HEK293 (cell line): ENCODE measurements at regions not wholly inside any gene's neighbourhood (a gene's known extent, or its start where the extent isn't known, plus 50 kb on each side); places are given as distances from the start of the nearest gene placed in this dataset.

Source experiments
- CTCF ChIA-PET: fragments of 350-600 bp; formaldehyde crosslinking; extraction: SDS; loops from one replicate; lab custom pipeline; 2021; ENCODE audit warnings: antibody characterized with exemption; lab: Yijun Ruan, JAX
- POLR2A ChIA-PET: fragments of 300-600 bp; formaldehyde crosslinking; extraction: SDS; loops from one replicate; lab custom pipeline; 2020; ENCODE audit warnings: antibody characterized with exemption, inconsistent platforms; lab: Yijun Ruan, JAX
- H3K27ac ChIP-seq: fragments of 200-500 bp; sonication (Bioruptor generic); 2 replicates; pipeline ENCODE4 v1.5.1; 2014; ENCODE audit warnings: low read depth, low read length, control low read depth, inconsistent platforms; ENCODE audit errors: extremely low read depth
- H3K36me3 ChIP-seq, 2 experiments: fragments of 200-500 bp in 1 of 2; sonication (Bioruptor generic) in 1 of 2; 1 replicate in 1 of 2; 2 replicates in 1 of 2; pipeline ENCODE4 v1.5.1; 2014 to 2017; ENCODE audit warnings: inconsistent platforms in 2 of 2, low read length in 2 of 2; ENCODE audit not compliant: control insufficient read depth in 2 of 2, insufficient read depth in 1 of 2
- H3K4me1 ChIP-seq: fragments of 200-500 bp; sonication (Bioruptor generic); 2 replicates; pipeline ENCODE4 v1.5.1; 2014; ENCODE audit warnings: mild to moderate bottlenecking, low read length, inconsistent platforms; ENCODE audit not compliant: control insufficient read depth, insufficient read depth
- H3K4me3 ChIP-seq: 2 replicates; pipeline ENCODE4 v1.5.1; 2011; ENCODE audit warnings: low read depth, mild to moderate bottlenecking, control low read depth, low read length, moderate library complexity
- H3K9me3 ChIP-seq: fragments of 200-500 bp; sonication (Bioruptor generic); 2 replicates; pipeline ENCODE4 v1.5.1; 2014; ENCODE audit warnings: low read depth, low read length, inconsistent platforms; ENCODE audit not compliant: control insufficient read depth, insufficient read depth
- GLI2 ChIP-seq: fragments of 450-650 bp; formaldehyde crosslinking; IDR thresholded peaks from 2 replicates; pipeline ENCODE4; 2017; ENCODE audit warnings: missing biosample characterization, missing genetic modification characterization, low read depth, borderline replicate concordance
- KLF10 ChIP-seq: fragments of 450-650 bp; IDR thresholded peaks from 2 replicates; pipeline ENCODE4 v1.5.1; 2018; ENCODE audit warnings: missing biosample characterization, mild to moderate bottlenecking, missing genetic modification characterization
- REPIN1 ChIP-seq: fragments of 450-650 bp; formaldehyde crosslinking; IDR thresholded peaks from 2 replicates; pipeline ENCODE4 v1.5.1; 2017; ENCODE audit warnings: missing biosample characterization, missing genetic modification characterization, low read depth
- ZBTB20 ChIP-seq: fragments of 450-650 bp; formaldehyde crosslinking; IDR thresholded peaks from 2 replicates; pipeline ENCODE4 v1.5.1; 2016; ENCODE audit warnings: missing biosample characterization, missing genetic modification characterization
- ZFP69B ChIP-seq: fragments of 450-650 bp; formaldehyde crosslinking; IDR thresholded peaks from 2 replicates; pipeline ENCODE4 v1.5.1; 2016; ENCODE audit warnings: missing biosample characterization, missing genetic modification characterization
- ZNF174 ChIP-seq: fragments of 450-650 bp; formaldehyde crosslinking; IDR thresholded peaks from 2 replicates; pipeline ENCODE4 v1.5.0; 2017; ENCODE audit warnings: missing biosample characterization, mild to moderate bottlenecking, missing genetic modification characterization
- ZNF221 ChIP-seq: fragments of 450-650 bp; formaldehyde crosslinking; IDR thresholded peaks from 2 replicates; pipeline ENCODE4 v1.5.1; 2017; ENCODE audit warnings: missing biosample characterization, missing genetic modification characterization, borderline replicate concordance
- ZNF223 ChIP-seq: fragments of 450-650 bp; formaldehyde crosslinking; IDR thresholded peaks from 2 replicates; pipeline ENCODE4 v1.5.1; 2016; ENCODE audit warnings: missing biosample characterization, missing genetic modification characterization
- ZNF248 ChIP-seq: fragments of 450-650 bp; formaldehyde crosslinking; IDR thresholded peaks from 2 replicates; pipeline ENCODE4 v1.5.1; 2017; ENCODE audit warnings: missing biosample characterization, missing genetic modification characterization
- ZNF266 ChIP-seq: fragments of 450-650 bp; formaldehyde crosslinking; IDR thresholded peaks from 2 replicates; pipeline ENCODE4 v1.5.1; 2016; ENCODE audit warnings: missing biosample characterization, missing genetic modification characterization, low read depth
- ZNF292 ChIP-seq: fragments of 450-650 bp; formaldehyde crosslinking; IDR thresholded peaks from 2 replicates; pipeline ENCODE4 v1.5.1; 2016; ENCODE audit warnings: low read depth, missing biosample characterization, missing genetic modification characterization, borderline replicate concordance
- ZNF302 ChIP-seq: fragments of 450-650 bp; formaldehyde crosslinking; IDR thresholded peaks from 2 replicates; pipeline ENCODE4 v1.5.1; 2016; ENCODE audit warnings: missing biosample characterization, missing genetic modification characterization, low read depth
- ZNF341 ChIP-seq: fragments of 450-650 bp; formaldehyde crosslinking; IDR thresholded peaks from 2 replicates; pipeline ENCODE4; 2016; ENCODE audit warnings: low read depth, missing biosample characterization, missing genetic modification characterization
- ZNF416 ChIP-seq: fragments of 450-650 bp; formaldehyde crosslinking; IDR thresholded peaks from 2 replicates; pipeline ENCODE4 v1.5.1; 2016; ENCODE audit warnings: missing biosample characterization, missing genetic modification characterization
- ZNF473 ChIP-seq: fragments of 450-650 bp; formaldehyde crosslinking; IDR thresholded peaks from 2 replicates; pipeline ENCODE4 v1.5.1; 2017; ENCODE audit warnings: missing biosample characterization, missing genetic modification characterization
- ZNF530 ChIP-seq: fragments of 450-650 bp; formaldehyde crosslinking; IDR thresholded peaks from 2 replicates; pipeline ENCODE4 v1.5.1; 2016; ENCODE audit warnings: low read depth, missing biosample characterization, missing genetic modification characterization
- ZNF549 ChIP-seq: fragments of 450-650 bp; IDR thresholded peaks from 2 replicates; pipeline ENCODE4 v1.5.1; 2018; ENCODE audit warnings: missing biosample characterization, missing genetic modification characterization, mild to moderate bottlenecking, inconsistent platforms, moderate library complexity
- ZNF555 ChIP-seq: fragments of 450-650 bp; formaldehyde crosslinking; conservative IDR thresholded peaks from 2 replicates; pipeline ENCODE4 v1.5.1; 2017; ENCODE audit warnings: missing biosample characterization, mild to moderate bottlenecking, missing genetic modification characterization, inconsistent platforms
- ZNF677 ChIP-seq: fragments of 450-650 bp; IDR thresholded peaks from 2 replicates; pipeline ENCODE4 v1.5.0; 2018; ENCODE audit warnings: missing biosample characterization, mild to moderate bottlenecking, missing genetic modification characterization, moderate library complexity
- ZNF843 ChIP-seq: fragments of 450-650 bp; formaldehyde crosslinking; IDR thresholded peaks from 2 replicates; pipeline ENCODE4 v1.5.1; 2016; ENCODE audit warnings: missing biosample characterization, missing genetic modification characterization
- TF ChIP-seq, protein P1 (sequence below): fragments of 450-650 bp; formaldehyde crosslinking; IDR thresholded peaks from 2 replicates; pipeline ENCODE4 v1.5.1; 2016; ENCODE audit warnings: missing biosample characterization, missing genetic modification characterization
- TF ChIP-seq, protein P2 (sequence below): fragments of 450-650 bp; formaldehyde crosslinking; IDR thresholded peaks from 2 replicates; pipeline ENCODE4 v1.5.1; 2017; ENCODE audit warnings: missing biosample characterization, missing genetic modification characterization
- TF ChIP-seq, protein P3 (sequence below): sonication (generic); formaldehyde crosslinking; IDR thresholded peaks from 2 replicates; pipeline ENCODE4 v1.8.1; 2022; ENCODE audit warnings: mild to moderate bottlenecking, moderate library complexity, missing genetic modification reagents

DNA sequence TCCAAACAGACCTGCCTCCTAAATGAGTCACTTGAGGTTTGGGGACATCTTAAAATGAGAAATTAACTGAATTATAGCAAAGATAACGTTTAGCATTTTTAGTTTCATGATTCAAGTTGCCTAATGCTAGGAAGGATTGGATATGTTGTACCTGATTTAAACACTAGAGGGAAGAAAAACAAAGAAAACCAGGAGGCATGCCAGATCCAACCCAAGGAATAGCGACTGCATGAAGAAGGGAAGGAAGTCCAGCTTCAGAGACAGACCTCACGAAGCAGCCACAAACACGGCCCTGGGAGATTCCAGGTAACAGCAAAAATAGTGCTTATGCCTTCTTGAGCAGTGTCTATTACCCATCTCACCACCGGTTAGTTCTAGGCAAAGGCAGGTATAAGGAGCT is 499.9 kb upstream of the SPHKAP start (continued):
- TF ChIP-seq, protein P1, sequence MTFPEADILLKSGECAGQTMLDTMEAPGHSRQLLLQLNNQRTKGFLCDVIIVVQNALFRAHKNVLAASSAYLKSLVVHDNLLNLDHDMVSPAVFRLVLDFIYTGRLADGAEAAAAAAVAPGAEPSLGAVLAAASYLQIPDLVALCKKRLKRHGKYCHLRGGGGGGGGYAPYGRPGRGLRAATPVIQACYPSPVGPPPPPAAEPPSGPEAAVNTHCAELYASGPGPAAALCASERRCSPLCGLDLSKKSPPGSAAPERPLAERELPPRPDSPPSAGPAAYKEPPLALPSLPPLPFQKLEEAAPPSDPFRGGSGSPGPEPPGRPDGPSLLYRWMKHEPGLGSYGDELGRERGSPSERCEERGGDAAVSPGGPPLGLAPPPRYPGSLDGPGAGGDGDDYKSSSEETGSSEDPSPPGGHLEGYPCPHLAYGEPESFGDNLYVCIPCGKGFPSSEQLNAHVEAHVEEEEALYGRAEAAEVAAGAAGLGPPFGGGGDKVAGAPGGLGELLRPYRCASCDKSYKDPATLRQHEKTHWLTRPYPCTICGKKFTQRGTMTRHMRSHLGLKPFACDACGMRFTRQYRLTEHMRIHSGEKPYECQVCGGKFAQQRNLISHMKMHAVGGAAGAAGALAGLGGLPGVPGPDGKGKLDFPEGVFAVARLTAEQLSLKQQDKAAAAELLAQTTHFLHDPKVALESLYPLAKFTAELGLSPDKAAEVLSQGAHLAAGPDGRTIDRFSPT (tag by site-specific recombination): no peak
- no peak for TF ChIP-seq ZNF266 (tag by site-specific recombination)
- TF ChIP-seq ZNF555 (tag by site-specific recombination): no peak
- TF ChIP-seq REPIN1 (tag by site-specific recombination): no peak
- TF ChIP-seq ZNF221 (tag by site-specific recombination): no peak

DNA sequence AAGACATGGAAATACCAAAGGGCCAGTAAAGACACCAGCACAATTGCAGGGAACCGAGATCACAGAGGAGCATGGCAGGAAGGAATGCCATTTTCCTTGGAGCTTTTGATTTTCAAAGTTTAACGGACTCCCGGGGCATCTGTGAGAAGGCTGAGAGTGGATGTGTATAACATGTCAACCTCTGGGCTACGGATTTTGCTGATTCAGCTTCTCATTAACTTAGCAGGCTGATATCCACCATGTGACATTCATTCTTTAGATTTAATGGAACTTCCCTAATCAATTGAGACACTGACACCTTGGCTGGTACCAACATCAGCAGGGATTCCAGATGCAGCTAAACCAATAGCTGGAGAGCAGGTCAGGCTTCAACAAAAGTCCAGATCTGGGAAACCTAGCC is 496.6 kb upstream of the SPHKAP start:
- ChIA-PET CTCF (interaction anchor here (1.2 kb wide), 1 partner anchor 11 kb away, joined by 4 read pairs; no protein-coding TSS in a partner anchor), POLR2A (no interaction called here)
- no peak overlapping the region for H3K27ac ChIP-seq
- no peaks in the 10 kb centered on the region for H3K36me3 ChIP-seq
- H3K4me3 ChIP-seq: no peak overlapping the region
- no peaks in the 10 kb centered on the region for H3K9me3 ChIP-seq
- no peaks in the 10 kb centered on the region for H3K4me1 ChIP-seq
- TF ChIP-seq ZNF530 (tag by site-specific recombination) (no peak), KLF10 (tag by site-specific recombination) (no peak), ZNF549 (tag by site-specific recombination) (no peak), ZNF248 (tag by site-specific recombination) (no peak), ZNF677 (tag by site-specific recombination) (no peak), ZNF223 (no peak)
- TF ChIP-seq, protein P2, sequence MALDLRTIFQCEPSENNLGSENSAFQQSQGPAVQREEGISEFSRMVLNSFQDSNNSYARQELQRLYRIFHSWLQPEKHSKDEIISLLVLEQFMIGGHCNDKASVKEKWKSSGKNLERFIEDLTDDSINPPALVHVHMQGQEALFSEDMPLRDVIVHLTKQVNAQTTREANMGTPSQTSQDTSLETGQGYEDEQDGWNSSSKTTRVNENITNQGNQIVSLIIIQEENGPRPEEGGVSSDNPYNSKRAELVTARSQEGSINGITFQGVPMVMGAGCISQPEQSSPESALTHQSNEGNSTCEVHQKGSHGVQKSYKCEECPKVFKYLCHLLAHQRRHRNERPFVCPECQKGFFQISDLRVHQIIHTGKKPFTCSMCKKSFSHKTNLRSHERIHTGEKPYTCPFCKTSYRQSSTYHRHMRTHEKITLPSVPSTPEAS: no peak

DNA sequence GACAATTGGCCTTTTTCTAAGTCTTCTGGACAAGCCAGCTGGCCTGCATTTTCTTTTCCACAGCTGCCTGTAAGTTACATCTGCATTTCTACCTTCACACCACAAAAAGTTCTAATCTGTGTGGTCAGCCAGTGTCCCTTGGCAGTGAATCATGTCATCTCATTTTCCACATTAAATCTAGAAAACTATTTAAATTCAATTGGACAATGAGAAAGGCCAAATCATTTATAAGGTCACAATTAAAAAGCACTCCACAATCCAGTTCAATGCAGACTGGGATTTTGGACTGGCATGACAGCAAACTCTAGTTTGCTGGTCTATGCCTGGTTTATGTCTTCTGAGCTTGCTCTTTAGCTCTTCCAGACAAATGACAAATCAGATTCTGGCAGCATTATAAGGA is 494.2 kb upstream of the SPHKAP start:
- Histone ChIP-seq H3K4me3 (no peak overlapping the region), H3K9me3 (no peaks in the 10 kb centered on the region), H3K27ac (no peak overlapping the region), H3K4me1 (no peaks in the 10 kb centered on the region), H3K36me3 (no peaks in the 10 kb centered on the region)
- POLR2A ChIA-PET: no interaction called here
- TF ChIP-seq ZNF292 (tag by site-specific recombination) (no peak), GLI2 (tag by site-specific recombination) (no peak), REPIN1 (tag by site-specific recombination) (no peak), ZNF302 (no peak), ZNF174 (tag by site-specific recombination) (no peak), ZNF843 (tag by site-specific recombination) (no peak), ZBTB20 (tag by site-specific recombination) (no peak), ZNF416 (tag by site-specific recombination) (no peak), ZNF473 (no peak), ZNF341 (tag by site-specific recombination) (no peak), ZFP69B (tag by site-specific recombination) (no peak)
- TF ChIP-seq, protein P3, sequence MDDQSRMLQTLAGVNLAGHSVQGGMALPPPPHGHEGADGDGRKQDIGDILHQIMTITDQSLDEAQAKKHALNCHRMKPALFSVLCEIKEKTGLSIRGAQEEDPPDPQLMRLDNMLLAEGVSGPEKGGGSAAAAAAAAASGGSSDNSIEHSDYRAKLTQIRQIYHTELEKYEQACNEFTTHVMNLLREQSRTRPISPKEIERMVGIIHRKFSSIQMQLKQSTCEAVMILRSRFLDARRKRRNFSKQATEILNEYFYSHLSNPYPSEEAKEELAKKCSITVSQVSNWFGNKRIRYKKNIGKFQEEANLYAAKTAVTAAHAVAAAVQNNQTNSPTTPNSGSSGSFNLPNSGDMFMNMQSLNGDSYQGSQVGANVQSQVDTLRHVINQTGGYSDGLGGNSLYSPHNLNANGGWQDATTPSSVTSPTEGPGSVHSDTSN (CRISPR knock-in tag): no peak
- CTCF ChIA-PET: no interaction called here
